H1 (cell line): ENCODE measurements at regions not wholly inside any gene's neighbourhood (a gene's known extent, or its start where the extent isn't known, plus 50 kb on each side); places are given as distances from the start of the nearest gene placed in this dataset.

Experiments
- CTCF ChIA-PET: fragments of 300-600 bp; sonication (Branson Sonifier 250); formaldehyde crosslinking; loops from one replicate; lab custom pipeline; 2021; ENCODE audit not compliant: partially characterized antibody; lab: Charles Lee
- POLR2A ChIA-PET: fragments of 300-600 bp; sonication (Branson Sonifier 250); formaldehyde crosslinking; loops from one replicate; lab custom pipeline; 2021; ENCODE audit warnings: inconsistent platforms; ENCODE audit not compliant: partially characterized antibody; lab: Charles Lee
- DNase-seq, 2 experiments: peaks; one replicate each; pipeline versions ENCODE4 v3.0.0 to v3.0.0-alpha.2; 2010 to 2022; ENCODE audit warnings: low spot score in 2 of 2, low read depth in 1 of 2, mixed read lengths in 1 of 2
- FAIRE-seq: peaks from 2 replicates; lab custom pipeline; 2011; peaks lifted over from hg19 to GRCh38; lab: Jason Lieb, UNC
- H2AFZ ChIP-seq: 2 replicates; pipeline ENCODE4 v1.8.1; 2012; ENCODE audit warnings: low read length, inconsistent platforms
- H2AK5ac ChIP-seq: 2 replicates; pipeline ENCODE4 v1.6.1; 2013; ENCODE audit warnings: low read depth, low read length
- H2BK120ac ChIP-seq: replicated peaks from 2 replicates; pipeline ENCODE3; 2013; ENCODE audit warnings: low read depth, low read length, inconsistent platforms
- H2BK12ac ChIP-seq: 2 replicates; pipeline ENCODE4 v1.6.1; 2013; ENCODE audit warnings: low read depth, low read length
- H2BK15ac ChIP-seq: 2 replicates; pipeline ENCODE4 v1.6.1; 2013; ENCODE audit warnings: low read length
- H2BK20ac ChIP-seq: 2 replicates; pipeline ENCODE4 v1.6.1; 2013; ENCODE audit warnings: low read length
- H2BK5ac ChIP-seq: 2 replicates; pipeline ENCODE4 v1.6.1; 2013; ENCODE audit warnings: low read depth, low read length
- H3K14ac ChIP-seq: 2 replicates; pipeline ENCODE4 v1.6.1; 2013; ENCODE audit warnings: inconsistent platforms; ENCODE audit not compliant: insufficient read length
- H3K18ac ChIP-seq: 2 replicates; pipeline ENCODE4 v1.6.1; 2013; ENCODE audit warnings: low read length; ENCODE audit errors: extremely low read depth
- H3K23ac ChIP-seq: 2 replicates; pipeline ENCODE4 v1.6.1; 2013; ENCODE audit warnings: inconsistent platforms; ENCODE audit not compliant: insufficient read length
- H3K23me2 ChIP-seq: 2 replicates; pipeline ENCODE4 v1.6.1; 2013; ENCODE audit warnings: low read depth, low read length
- H3K27ac ChIP-seq: 2 replicates; pipeline ENCODE4 v1.6.1; 2011; ENCODE audit warnings: low read depth, low read length, inconsistent platforms
- H3K27me3 ChIP-seq, 4 experiments: replicated peaks in 1 of 4; 1 replicate in 1 of 4; 2 replicates in 3 of 4; pipeline versions ENCODE4 v1.6.1 to v1.8.1; 2011 to 2013; ENCODE audit warnings: low read length in 3 of 4, mild to moderate bottlenecking in 3 of 4, inconsistent platforms in 2 of 4, mixed read lengths in 2 of 4, moderate library complexity in 1 of 4; ENCODE audit not compliant: control insufficient read depth in 3 of 4, insufficient read depth in 3 of 4; ENCODE audit errors: extremely low read depth in 1 of 4
- H3K36me3 ChIP-seq, 4 experiments: 2 replicates each; pipeline versions ENCODE4 v1.6.1 to v1.8.1; 2011 to 2013; ENCODE audit warnings: mild to moderate bottlenecking in 4 of 4, low read length in 3 of 4, moderate library complexity in 2 of 4, control low read depth in 1 of 4, inconsistent platforms in 1 of 4; ENCODE audit not compliant: insufficient read depth in 4 of 4, control insufficient read depth in 2 of 4
- H3K4ac ChIP-seq: replicated peaks from 2 replicates; pipeline ENCODE3; 2013; ENCODE audit warnings: low read length, low read depth, mixed read lengths, inconsistent platforms; ENCODE audit not compliant: insufficient read length
- H3K4me1 ChIP-seq, 4 experiments: replicated peaks in 1 of 4; 1 replicate in 1 of 4; 2 replicates in 3 of 4; pipeline versions ENCODE4 v1.6.1 to v1.8.1; 2011 to 2013; ENCODE audit warnings: low read length in 3 of 4, inconsistent platforms in 2 of 4, mixed read lengths in 1 of 4; ENCODE audit not compliant: insufficient read depth in 4 of 4, control insufficient read depth in 3 of 4
- H3K4me2 ChIP-seq, 2 experiments: 2 replicates each; pipeline versions ENCODE4 v1.6.1 to v1.8.1; 2011 to 2013; ENCODE audit warnings: low read depth in 2 of 2, low read length in 2 of 2, control low read depth in 1 of 2, inconsistent platforms in 1 of 2, mild to moderate bottlenecking in 1 of 2; ENCODE audit not compliant: insufficient read depth in 1 of 2
- H3K4me3 ChIP-seq, 4 experiments: fragments of 200-600, 300-600 bp in 1 of 4; sonication (generic), shearing (Covaris generic), sonication (Bioruptor Twin) in 1 of 4; 2 replicates each; pipeline versions ENCODE4 v1.5.1 to v1.8.1; 2011 to 2016; ENCODE audit warnings: low read length in 4 of 4, low read depth in 3 of 4, control low read depth in 2 of 4, inconsistent platforms in 2 of 4, mild to moderate bottlenecking in 2 of 4, mixed read lengths in 1 of 4, moderate library complexity in 1 of 4; ENCODE audit not compliant: insufficient read depth in 2 of 4; ENCODE audit errors: extremely low read depth in 1 of 4
- H3K56ac ChIP-seq: replicated peaks from 2 replicates; pipeline ENCODE3; 2013; ENCODE audit warnings: low read depth, mild to moderate bottlenecking, mixed read lengths, low read length, inconsistent platforms; ENCODE audit not compliant: insufficient read length
- H3K79me1 ChIP-seq: 2 replicates; pipeline ENCODE4 v1.6.1; 2013; ENCODE audit warnings: low read depth, low read length, control low read depth
- H3K79me2 ChIP-seq, 2 experiments: 2 replicates each; pipeline versions ENCODE4 v1.6.1 to v1.8.1; 2012 to 2013; ENCODE audit warnings: low read length in 2 of 2, mild to moderate bottlenecking in 2 of 2, inconsistent platforms in 1 of 2; ENCODE audit not compliant: insufficient read depth in 2 of 2, control insufficient read depth in 1 of 2
- H3K9ac ChIP-seq, 4 experiments: replicated peaks in 1 of 4; 1 replicate in 1 of 4; 2 replicates in 3 of 4; pipeline versions ENCODE4 v1.6.1 to v1.8.1; 2011 to 2013; ENCODE audit warnings: low read depth in 3 of 4, low read length in 3 of 4, control low read depth in 2 of 4, mild to moderate bottlenecking in 2 of 4, moderate library complexity in 2 of 4, inconsistent platforms in 1 of 4; ENCODE audit errors: extremely low read depth in 1 of 4
- H3K9me3 ChIP-seq, 2 experiments: 2 replicates each; pipeline versions ENCODE4 v1.6.1 to v1.8.1; 2012 to 2013; ENCODE audit warnings: mild to moderate bottlenecking in 2 of 2, moderate library complexity in 2 of 2, control low read depth in 1 of 2, inconsistent platforms in 1 of 2, low read depth in 1 of 2, low read length in 1 of 2, mixed read lengths in 1 of 2; ENCODE audit not compliant: insufficient read depth in 2 of 2
- H4K20me1 ChIP-seq, 2 experiments: replicated peaks in 1 of 2; 2 replicates each; pipeline versions ENCODE3 to v1.8.1; 2011 to 2013; ENCODE audit warnings: inconsistent platforms in 2 of 2, low read length in 2 of 2, mild to moderate bottlenecking in 1 of 2; ENCODE audit not compliant: insufficient read depth in 2 of 2, control insufficient read depth in 1 of 2
- H4K5ac ChIP-seq: 2 replicates; pipeline ENCODE4 v1.6.1; 2013; ENCODE audit warnings: low read length, low read depth, mixed read lengths, inconsistent platforms; ENCODE audit not compliant: insufficient read length
- H4K8ac ChIP-seq: 2 replicates; pipeline ENCODE4 v1.8.0; 2013; ENCODE audit warnings: mild to moderate bottlenecking, moderate library complexity, low read length, inconsistent platforms; ENCODE audit not compliant: insufficient read depth; ENCODE audit errors: extremely low read depth
- H4K91ac ChIP-seq: replicated peaks from 2 replicates; pipeline ENCODE3; 2013; ENCODE audit warnings: low read length, mixed read lengths, inconsistent platforms; ENCODE audit not compliant: insufficient read length
- BACH1 ChIP-seq: IDR thresholded peaks from 2 replicates; pipeline ENCODE4 v1.6.1; 2012; ENCODE audit warnings: low read length, improper control_type of control experiment
- CBX5 ChIP-seq: fragments of 300-800, 300-1000 bp; sonication (generic); IDR thresholded peaks from 2 replicates; pipeline ENCODE4 v1.7.1; 2016; ENCODE audit warnings: antibody characterized with exemption, low read length, low read depth
- EGR1 ChIP-seq: IDR thresholded peaks from 2 replicates; pipeline ENCODE4 v1.6.1; 2011; ENCODE audit warnings: low read depth, low read length, borderline replicate concordance
- JUND ChIP-seq: IDR thresholded peaks from 2 replicates; pipeline ENCODE4 v1.6.1; 2011; ENCODE audit warnings: mild to moderate bottlenecking, improper control_type of control experiment, low read length
- NANOG ChIP-seq: IDR thresholded peaks from 2 replicates; pipeline ENCODE4 v1.6.1; 2011; ENCODE audit warnings: low read length, low read depth, mild to moderate bottlenecking, inconsistent platforms; ENCODE audit not compliant: insufficient read depth, poor library complexity, severe bottlenecking
- RAD21 ChIP-seq, 2 experiments: IDR thresholded peaks in 1 of 2; conservative IDR thresholded peaks in 1 of 2; 2 replicates each; pipeline ENCODE4 v1.6.1; 2011; ENCODE audit warnings: low read depth in 2 of 2, low read length in 2 of 2, improper control_type of control experiment in 1 of 2, inconsistent platforms in 1 of 2, mild to moderate bottlenecking in 1 of 2, moderate library complexity in 1 of 2
- RBBP5 ChIP-seq: IDR thresholded peaks from 2 replicates; pipeline ENCODE4 v1.7.1; 2012; ENCODE audit warnings: low read depth, mild to moderate bottlenecking, inconsistent platforms, low read length, moderate library complexity, borderline replicate concordance
- TAF7 ChIP-seq: optimal IDR thresholded peaks from 2 replicates; pipeline ENCODE3; 2011; ENCODE audit warnings: low read depth, mild to moderate bottlenecking, inconsistent platforms, low read length, moderate library complexity, borderline replicate concordance
- TCF12 ChIP-seq: IDR thresholded peaks from 2 replicates; pipeline ENCODE4 v1.6.1; 2011; ENCODE audit warnings: low read depth, mild to moderate bottlenecking, low read length
- YY1 ChIP-seq: IDR thresholded peaks from 2 replicates; pipeline ENCODE4 v1.6.1; 2011; ENCODE audit warnings: low read depth, mild to moderate bottlenecking, low read length
- WGBS, 2 experiments: shearing (Covaris generic) in 1 of 2; methylation state at CpG; one replicate each; pipeline versions ENCODE4 v1.1.6 to v1.1.7; 2013 to 2015; ENCODE audit warnings: low lambda C conversion rate in 2 of 2, mixed read lengths in 2 of 2, inconsistent platforms in 1 of 2, low coverage in 1 of 2, missing lambda C conversion rate in 1 of 2; ENCODE audit not compliant: insufficient replicate concordance in 2 of 2, insufficient coverage in 1 of 2, insufficient read length in 1 of 2; ENCODE audit errors: extremely low coverage in 1 of 2, missing lambda C conversion rate in 1 of 2; 5-methylcytosine and 5-hydroxymethylcytosine counted together
- TF ChIP-seq, protein P1 (sequence below): IDR thresholded peaks from 2 replicates; pipeline ENCODE4 v1.6.1; 2011; ENCODE audit warnings: low read length, improper control_type of control experiment
- TF ChIP-seq, protein P2 (sequence below): IDR thresholded peaks from 2 replicates; pipeline ENCODE4 v1.6.1; 2012; ENCODE audit warnings: inconsistent platforms

DNA sequence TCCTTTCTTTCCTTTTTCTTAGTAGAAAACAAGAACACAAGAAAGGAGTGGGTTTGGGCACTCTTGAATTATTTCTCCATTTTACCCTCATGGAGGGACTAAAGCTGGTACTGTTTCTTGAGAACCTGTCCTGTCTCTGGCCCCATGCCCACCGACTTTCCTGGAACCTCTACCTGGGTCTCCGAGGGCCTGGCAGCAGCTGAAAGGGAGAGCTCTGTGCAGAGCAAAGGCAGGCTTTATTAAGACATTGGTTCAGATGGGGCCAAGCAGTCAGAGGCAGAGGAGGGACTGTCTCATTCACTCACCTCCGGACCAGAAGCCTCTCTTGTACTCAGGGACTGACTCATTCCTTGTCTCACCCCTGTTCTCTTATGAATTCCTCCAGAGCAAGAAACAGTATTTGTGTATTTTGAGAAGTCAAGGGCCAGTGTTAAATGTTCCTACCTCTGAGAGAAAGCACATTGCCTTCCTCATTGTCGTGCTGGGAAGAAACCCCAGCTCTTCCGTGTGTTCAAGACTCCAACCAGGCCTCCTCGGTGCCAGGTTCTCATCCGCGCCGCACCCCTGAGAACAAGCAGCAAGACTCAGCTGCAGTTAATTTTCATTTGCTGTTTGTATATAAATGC lies 201.9 kb upstream of the NT5C1B start:
- Histone ChIP-seq H3K18ac (no peak overlapping the region), H3K4ac (no peak overlapping the region), H2BK12ac (no peak overlapping the region), H3K27ac (no peak overlapping the region), H3K23ac (no peak overlapping the region), H2BK5ac (no peak overlapping the region), H4K20me1 (no peaks in the 10 kb centered on the region), H2AK5ac (no peak overlapping the region), H2BK20ac (no peak overlapping the region), H2AFZ (no peak overlapping the region), H3K9me3 (no peaks in the 10 kb centered on the region), H3K14ac (no peak overlapping the region), H3K56ac (no peak overlapping the region), H4K91ac (no peak overlapping the region), H3K27me3 (no peaks in the 10 kb centered on the region), H3K36me3 (no peaks in the 10 kb centered on the region), H3K79me1 (no peaks in the 10 kb centered on the region), H4K5ac (no peak overlapping the region), H3K4me1 (no peaks in the 10 kb centered on the region), H2BK15ac (no peak overlapping the region), H3K9ac (no peak overlapping the region), H3K4me2 (no peak overlapping the region), H3K23me2 (no peaks in the 10 kb centered on the region; the same call in 1 of the 2 replicates), H4K8ac (no peak overlapping the region), H3K4me3 (no peak overlapping the region), H3K79me2 (no peaks in the 10 kb centered on the region), H2BK120ac (no peak overlapping the region)
- FAIRE-seq (no peak), DNase-seq (no peak)
- ChIA-PET CTCF (interaction anchor here (1.1 to 1.7 kb wide), 2 partner anchors 33 to 955 kb away, joined by 4 to 8 read pairs; no protein-coding TSS in a partner anchor), POLR2A (no interaction called here)
- WGBS, 2 experiments: 92% methylated on average over 9 of the region's 9 CpGs; no CpG with 5 or more reads in 1 of the 2 experiments
- no peak for TF ChIP-seq CBX5
- no peak for TF ChIP-seq RBBP5
- no peak for TF ChIP-seq TCF12
- TF ChIP-seq, protein P1, sequence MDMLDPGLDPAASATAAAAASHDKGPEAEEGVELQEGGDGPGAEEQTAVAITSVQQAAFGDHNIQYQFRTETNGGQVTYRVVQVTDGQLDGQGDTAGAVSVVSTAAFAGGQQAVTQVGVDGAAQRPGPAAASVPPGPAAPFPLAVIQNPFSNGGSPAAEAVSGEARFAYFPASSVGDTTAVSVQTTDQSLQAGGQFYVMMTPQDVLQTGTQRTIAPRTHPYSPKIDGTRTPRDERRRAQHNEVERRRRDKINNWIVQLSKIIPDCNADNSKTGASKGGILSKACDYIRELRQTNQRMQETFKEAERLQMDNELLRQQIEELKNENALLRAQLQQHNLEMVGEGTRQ: no peak
- no peak for TF ChIP-seq YY1
- no peak for TF ChIP-seq BACH1
- no peak for TF ChIP-seq EGR1
- no peak for TF ChIP-seq NANOG
- TF ChIP-seq RAD21 (IDR thresholded peaks at IDR 0.05 in 1 of 2, conservative IDR thresholded peaks at IDR 0.05 in 1 of 2; ENCODE audit: low read depth in 2 of 2, low read length in 2 of 2): no peak
- TF ChIP-seq TAF7: no peak
- TF ChIP-seq, protein P2, sequence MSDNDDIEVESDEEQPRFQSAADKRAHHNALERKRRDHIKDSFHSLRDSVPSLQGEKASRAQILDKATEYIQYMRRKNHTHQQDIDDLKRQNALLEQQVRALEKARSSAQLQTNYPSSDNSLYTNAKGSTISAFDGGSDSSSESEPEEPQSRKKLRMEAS: no peak
- TF ChIP-seq JUND: no peak
